Esophagus (tissue), 2 donors: ENCODE measurements at regions not wholly inside any gene's neighbourhood (a gene's known extent, or its start where the extent isn't known, plus 50 kb on each side); places are given as distances from the start of the nearest gene placed in this dataset.
"Not testable (repeated sequence)": the region's sequence is repeated elsewhere in the genome, so short reads cannot be mapped to it uniquely, and the experiment has no call there.

Source experiments
- H3K27ac ChIP-seq, 2 donors: one replicate each; pipeline ENCODE4 v1.5.1; 2013; ENCODE audit warnings: low read depth in 2 of 2, mild to moderate bottlenecking in 2 of 2, inconsistent platforms in 1 of 2, low read length in 1 of 2, moderate library complexity in 1 of 2
- H3K27me3 ChIP-seq, 2 donors: one replicate each; pipeline ENCODE4 v1.6.1; 2013; ENCODE audit warnings: low read length in 2 of 2, control low read depth in 1 of 2, mild to moderate bottlenecking in 1 of 2; ENCODE audit not compliant: insufficient read depth in 2 of 2, control insufficient read depth in 1 of 2
- H3K36me3 ChIP-seq, 2 donors: one replicate each; pipeline ENCODE4 v1.6.1; 2013; ENCODE audit warnings: low read length in 1 of 2; ENCODE audit not compliant: control insufficient read depth in 2 of 2, insufficient read depth in 2 of 2
- H3K4me1 ChIP-seq, 2 donors: one replicate each; pipeline ENCODE4 v1.6.1; 2013; ENCODE audit warnings: low read length in 1 of 2; ENCODE audit not compliant: control insufficient read depth in 2 of 2, insufficient read depth in 2 of 2
- H3K4me3 ChIP-seq, 2 donors: one replicate each; pipeline ENCODE4 v1.5.1; 2013; ENCODE audit warnings: low read length in 2 of 2, mild to moderate bottlenecking in 2 of 2, low read depth in 1 of 2, moderate library complexity in 1 of 2
- H3K9me3 ChIP-seq, 2 donors: one replicate each; pipeline ENCODE4 v1.6.1; 2013; ENCODE audit warnings: mild to moderate bottlenecking in 2 of 2, low read depth in 1 of 2, low read length in 1 of 2, moderate library complexity in 1 of 2; ENCODE audit not compliant: control insufficient read depth in 2 of 2, insufficient read depth in 1 of 2
- WGBS, 2 donors: extraction: QIAGEN DNeasy Blood & Tissue Kit; methylation state at CpG; one replicate each; pipeline ENCODE4 v1.1.7; 2013; 5-methylcytosine and 5-hydroxymethylcytosine counted together
- donor health status: healthy with polysubstance abuse.
- donor health status: Bipolar disorder and iron deficiency.

DNA sequence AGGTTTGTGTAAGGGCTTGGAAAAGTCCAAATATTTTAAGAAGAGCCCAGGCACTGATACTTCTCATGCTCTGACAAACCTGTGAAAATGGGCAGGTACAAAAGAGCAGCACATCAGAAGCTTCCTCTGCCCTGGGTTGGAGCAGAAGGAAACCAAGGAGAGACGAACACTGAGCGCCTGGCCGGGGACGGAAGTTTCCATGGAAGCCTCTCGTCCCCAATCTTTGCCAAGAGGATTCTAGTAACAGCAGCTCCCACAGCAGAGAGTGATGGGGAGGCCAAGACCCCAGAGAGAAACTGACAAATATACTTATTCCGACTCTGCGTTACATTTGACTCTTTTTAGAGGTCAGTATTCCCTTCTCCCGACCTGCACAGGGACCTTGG, 268.5 kb downstream of the C16orf95 start:
- Histone ChIP-seq H3K4me3 (no peak overlapping the region), H3K27ac (no peak overlapping the region), H3K27me3 (no peaks in the 10 kb centered on the region), H3K4me1 (no peaks in the 10 kb centered on the region), H3K9me3 (no peaks in the 10 kb centered on the region), H3K36me3 (no peaks in the 10 kb centered on the region)
- WGBS, 2 donors: 86% methylated on average over 8 of the region's 8 CpGs

DNA sequence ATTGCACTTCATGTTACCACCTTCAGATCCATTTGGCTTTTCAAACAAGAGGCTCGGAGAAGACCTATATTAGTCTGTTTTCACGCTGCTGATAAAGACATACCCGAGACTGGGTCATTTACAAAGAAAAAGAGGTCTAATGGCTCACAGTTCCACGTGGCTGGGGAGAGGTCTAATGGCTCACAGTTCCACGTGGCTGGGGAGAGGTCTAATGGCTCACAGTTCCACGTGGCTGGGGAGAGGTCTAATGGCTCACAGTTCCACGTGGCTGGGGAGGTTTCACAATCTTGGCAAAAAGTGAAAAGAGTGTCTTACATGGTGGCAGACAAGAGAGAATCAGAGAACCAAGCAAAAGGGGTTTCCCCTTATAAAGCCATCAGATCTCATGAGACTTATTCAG, 268.0 kb downstream of the C16orf95 start:
- not testable (repeated sequence) for H3K4me3 ChIP-seq, H3K27ac ChIP-seq, H3K36me3 ChIP-seq, H3K27me3 ChIP-seq, H3K9me3 ChIP-seq, H3K4me1 ChIP-seq
- 69 to 75% methylated on average over 7 of the region's 7 CpGs for WGBS, 2 donors

DNA sequence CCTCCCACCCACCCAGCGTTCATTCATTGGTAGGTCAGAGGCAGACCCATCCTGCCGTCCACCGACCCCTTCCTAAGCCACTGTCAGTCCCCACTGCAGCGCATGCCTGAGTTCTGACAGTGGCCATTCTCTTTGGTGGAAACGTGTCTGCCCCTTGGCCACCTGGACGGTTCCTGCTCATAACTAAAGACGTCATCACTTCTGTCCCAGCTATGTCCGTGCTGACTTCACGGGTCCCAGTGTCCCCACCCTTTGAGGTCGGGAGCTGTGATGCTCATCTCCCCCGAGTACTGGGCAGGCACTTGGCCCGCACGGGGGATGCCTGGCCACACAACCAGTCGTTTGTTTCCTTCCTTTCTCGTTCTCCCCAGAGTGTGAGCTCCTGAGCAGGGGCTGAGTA, 267.1 kb downstream of the C16orf95 start:
- H3K9me3 ChIP-seq: peaks cover 0 to 2% of the 10 kb centered on the region in 2 donors
- no peak overlapping the region for H3K4me3 ChIP-seq
- no peaks in the 10 kb centered on the region for H3K36me3 ChIP-seq
- no peaks in the 10 kb centered on the region for H3K27me3 ChIP-seq
- H3K27ac ChIP-seq: no peak overlapping the region
- H3K4me1 ChIP-seq: no peaks in the 10 kb centered on the region
- 87 to 88% methylated on average over 15 of the region's 15 CpGs for WGBS, 2 donors

DNA sequence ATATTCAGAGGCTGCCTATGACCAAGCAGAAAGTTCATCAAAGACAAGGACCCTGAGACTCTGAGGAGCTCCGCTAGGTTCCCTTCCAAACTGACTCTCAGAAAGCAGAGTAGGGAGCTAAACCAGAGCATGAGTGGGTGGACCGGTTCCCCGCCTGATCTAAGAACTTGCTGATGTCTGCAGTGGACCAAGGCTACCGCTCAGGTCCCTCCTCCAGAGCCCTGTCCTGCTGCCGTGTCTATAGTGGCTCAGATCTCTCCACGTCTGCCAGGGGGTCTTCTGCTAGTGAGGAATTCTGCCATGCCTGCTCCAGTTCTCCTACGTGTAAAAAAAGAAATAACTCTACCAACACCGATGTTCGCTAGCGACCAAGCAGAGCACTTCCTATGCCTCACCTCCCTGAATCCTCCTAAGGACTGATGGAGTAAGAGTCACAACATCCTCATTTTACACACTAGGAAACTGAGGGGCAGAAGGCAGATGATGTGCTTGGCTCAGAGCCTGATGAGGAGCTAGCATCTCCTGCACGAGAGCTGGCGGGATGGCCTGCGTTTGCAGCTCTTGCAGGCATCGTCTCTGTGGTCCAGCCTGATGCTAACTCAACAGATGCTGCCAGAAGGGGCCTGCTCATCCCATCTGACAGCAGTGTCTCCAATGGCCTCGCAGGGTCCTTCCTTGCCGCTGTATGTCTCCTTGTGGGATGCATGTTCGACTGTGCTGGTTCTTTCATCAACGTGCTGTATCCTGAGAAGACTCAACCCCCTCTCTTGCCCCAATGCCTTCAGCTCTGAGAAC, 265.5 kb downstream of the C16orf95 start:
- H3K4me3 ChIP-seq: no peak overlapping the region
- H3K4me1 ChIP-seq: no peaks in the 10 kb centered on the region
- WGBS, 2 donors: 83 to 84% methylated on average over 18 of the region's 18 CpGs
- no peaks in the 10 kb centered on the region for H3K27me3 ChIP-seq
- peaks cover 0 to 2% of the 10 kb centered on the region in 2 donors for H3K9me3 ChIP-seq
- no peaks in the 10 kb centered on the region for H3K36me3 ChIP-seq
- no peak overlapping the region for H3K27ac ChIP-seq

- Histone ChIP-seq H3K27ac (no peak overlapping the region), H3K9me3 (peaks cover 0 to 2% of the 10 kb centered on the region in 2 donors), H3K27me3 (no peaks in the 10 kb centered on the region), H3K36me3 (no peaks in the 10 kb centered on the region), H3K4me1 (no peaks in the 10 kb centered on the region), H3K4me3 (no peak overlapping the region)
- 70 to 77% methylated on average over 6 of the region's 6 CpGs for WGBS, 2 donors
Measured at GRCh38 chr16:87052506-87052905, 264.7 kb downstream of the C16orf95 start.

DNA sequence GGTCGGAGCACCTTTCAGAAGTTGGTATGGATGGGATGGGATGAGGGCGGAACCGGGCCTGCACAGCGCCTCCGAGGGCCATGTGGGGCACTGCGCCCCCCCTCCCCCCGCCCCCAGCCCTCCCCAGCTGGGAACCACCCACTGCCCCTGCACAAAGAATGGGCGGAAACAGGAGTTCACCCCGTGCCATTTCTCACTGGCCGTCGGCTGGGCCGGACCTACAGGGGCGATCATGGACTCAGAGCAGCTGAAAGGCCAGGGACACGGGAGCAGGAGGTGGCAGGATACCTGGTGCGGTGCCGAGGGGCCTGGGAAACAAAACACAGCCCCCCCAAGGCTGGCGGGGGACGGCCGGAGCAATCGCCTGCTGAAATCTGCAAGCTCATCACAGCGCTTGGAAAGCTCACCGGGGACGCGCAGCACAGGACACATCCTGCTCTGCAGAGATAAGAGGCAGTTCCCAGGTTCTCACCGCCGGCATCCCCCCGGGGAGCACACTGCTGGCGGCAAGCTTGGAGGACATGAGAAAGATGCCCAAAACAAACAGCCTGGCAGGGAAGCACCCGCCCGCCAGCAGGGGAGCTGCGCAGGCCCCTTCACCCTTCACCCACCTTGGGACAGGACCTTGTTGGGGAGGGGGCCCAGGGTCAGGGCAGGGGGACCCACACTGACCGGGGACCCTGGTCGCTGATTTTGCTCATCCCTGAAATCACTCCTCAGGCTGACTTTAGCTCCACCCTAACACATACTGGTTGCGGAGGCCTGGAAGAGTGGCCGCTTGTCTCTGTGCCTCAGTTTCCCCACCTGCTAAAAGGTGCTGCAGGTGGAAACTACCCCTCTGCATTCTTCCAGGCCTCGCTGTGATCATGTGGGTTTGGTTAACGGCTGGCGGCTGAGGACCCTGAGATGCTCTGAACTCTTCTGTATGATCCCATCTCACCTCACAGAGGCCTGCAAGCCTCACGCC, 263.9 kb downstream of the C16orf95 start:
- 50 to 51% methylated on average over 38 to 39 of the region's 39 CpGs for WGBS, 2 donors
- H3K4me3 ChIP-seq: no peak overlapping the region
- no peaks in the 10 kb centered on the region for H3K36me3 ChIP-seq
- H3K27ac ChIP-seq: no peak overlapping the region
- no peaks in the 10 kb centered on the region for H3K4me1 ChIP-seq
- H3K9me3 ChIP-seq: peaks cover 0 to 2% of the 10 kb centered on the region in 2 donors
- no peaks in the 10 kb centered on the region for H3K27me3 ChIP-seq

- H3K36me3 ChIP-seq: no peaks in the 10 kb centered on the region
- H3K9me3 ChIP-seq: peaks cover 0 to 2% of the 10 kb centered on the region in 2 donors
- H3K4me1 ChIP-seq: no peaks in the 10 kb centered on the region
- H3K27me3 ChIP-seq: no peaks in the 10 kb centered on the region
- no peak overlapping the region for H3K4me3 ChIP-seq
- WGBS, 2 donors: 90 to 93% methylated on average over 5 of the region's 5 CpGs
- no peak overlapping the region for H3K27ac ChIP-seq
Measured at GRCh38 chr16:87054154-87054553, 263.0 kb downstream of the C16orf95 start.

- Histone ChIP-seq H3K27ac (no peak overlapping the region), H3K4me1 (no peaks in the 10 kb centered on the region), H3K27me3 (no peaks in the 10 kb centered on the region), H3K9me3 (peaks cover 0 to 2% of the 10 kb centered on the region in 2 donors), H3K36me3 (no peaks in the 10 kb centered on the region), H3K4me3 (no peak overlapping the region)
- 83 to 85% methylated on average over 4 of the region's 4 CpGs for WGBS, 2 donors
Measured at GRCh38 chr16:87054856-87055255, 262.3 kb downstream of the C16orf95 start.

- Histone ChIP-seq H3K4me1 (no peaks in the 10 kb centered on the region), H3K9me3 (peaks cover 0 to 2% of the 10 kb centered on the region in 2 donors), H3K27me3 (no peaks in the 10 kb centered on the region), H3K27ac (no peak overlapping the region), H3K36me3 (no peaks in the 10 kb centered on the region), H3K4me3 (no peak overlapping the region)
- 78 to 83% methylated on average over 4 of the region's 4 CpGs for whole genome bisulfite sequencing, 2 donors
Measured at GRCh38 chr16:87056083-87056482, 261.1 kb downstream of the C16orf95 start.
